Hippocampal formation (tissue), 2 donors: ENCODE measurements at regions not wholly inside any gene's neighbourhood (a gene's known extent, or its start where the extent isn't known, plus 50 kb on each side); places are given as distances from the start of the nearest gene placed in this dataset.
"Not testable (repeated sequence)": the region's sequence is repeated elsewhere in the genome, so short reads cannot be mapped to it uniquely, and the experiment has no call there.

Experiments
- DNase-seq, 2 donors: peaks; one replicate each; lab custom pipeline; 2025; lab: John Stamatoyannopoulos, UW

DNA sequence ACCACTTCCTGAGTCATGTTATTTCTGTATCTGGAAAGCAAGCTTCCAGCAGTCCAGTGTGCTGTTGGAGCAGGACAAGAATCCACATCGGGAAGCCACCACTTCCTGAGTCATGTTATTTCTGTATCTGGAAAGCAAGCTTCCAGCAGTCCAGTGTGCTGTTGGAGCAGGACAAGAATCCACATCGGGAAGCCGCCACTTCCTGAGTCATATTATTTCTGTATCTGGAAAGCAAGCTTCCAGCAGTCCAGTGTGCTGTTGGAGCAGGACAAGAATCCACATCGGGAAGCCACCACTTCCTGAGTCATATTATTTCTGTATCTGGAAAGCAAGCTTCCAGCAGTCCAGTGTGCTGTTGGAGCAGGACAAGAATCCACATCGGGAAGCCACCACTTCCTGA lies 170.2 kb upstream of the EXOC2 start:
- not testable (repeated sequence) for DNase-seq

DNA sequence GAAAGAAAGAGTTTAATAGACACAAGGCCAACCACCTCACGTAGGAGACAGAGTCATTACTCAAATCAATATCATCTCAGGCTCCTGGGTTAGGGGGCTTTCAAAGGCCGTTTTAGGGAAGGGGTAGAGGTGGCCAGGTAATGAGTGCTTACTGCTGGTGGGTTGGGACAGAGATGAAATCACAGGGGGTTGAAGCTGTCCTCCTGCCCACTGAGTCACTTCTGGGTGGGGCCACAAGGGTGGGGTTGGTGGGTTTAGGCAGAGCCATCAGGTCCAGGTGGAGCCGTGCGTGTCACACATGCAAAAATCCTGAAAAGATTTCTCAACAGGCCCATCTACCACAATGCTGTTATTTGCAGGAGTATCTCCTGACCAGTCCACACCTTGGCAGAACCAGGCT lies 167.0 kb upstream of the EXOC2 start:
- DNase-seq = no peak

DNA sequence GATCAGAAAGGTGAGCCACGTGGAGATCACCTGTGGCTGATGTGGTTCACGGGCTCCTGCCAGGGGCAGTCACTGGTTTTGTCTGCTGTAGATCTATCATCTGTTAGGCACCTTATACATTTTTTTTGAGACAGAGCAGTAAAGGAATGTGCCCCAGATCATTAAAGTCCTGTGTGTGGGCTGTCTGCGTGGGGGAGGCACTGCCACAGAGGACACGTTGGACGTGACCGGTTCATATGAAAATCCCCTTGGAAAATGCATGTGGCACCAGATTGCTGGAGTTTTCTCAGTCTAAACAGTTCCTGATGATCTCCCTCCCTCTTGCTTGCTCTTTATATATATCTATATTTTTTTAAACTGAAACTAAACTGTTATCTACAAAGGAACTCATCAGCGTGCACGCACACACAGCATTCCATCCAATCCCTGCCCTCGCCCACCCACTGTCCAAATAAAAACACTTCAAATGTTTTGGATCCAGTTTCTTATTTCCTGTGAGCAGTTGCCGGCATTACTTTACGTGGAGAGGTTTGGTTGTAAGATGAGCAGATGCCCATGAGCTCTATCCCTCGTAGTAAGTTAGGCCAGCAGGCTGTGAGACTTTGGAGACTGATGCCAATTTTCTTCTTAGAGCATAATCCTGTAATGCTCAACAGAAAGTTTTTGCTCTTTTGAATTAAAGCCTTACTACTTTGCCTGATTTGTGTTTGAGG lies 161.6 kb upstream of the EXOC2 start:
- no peak for DNase-seq

DNA sequence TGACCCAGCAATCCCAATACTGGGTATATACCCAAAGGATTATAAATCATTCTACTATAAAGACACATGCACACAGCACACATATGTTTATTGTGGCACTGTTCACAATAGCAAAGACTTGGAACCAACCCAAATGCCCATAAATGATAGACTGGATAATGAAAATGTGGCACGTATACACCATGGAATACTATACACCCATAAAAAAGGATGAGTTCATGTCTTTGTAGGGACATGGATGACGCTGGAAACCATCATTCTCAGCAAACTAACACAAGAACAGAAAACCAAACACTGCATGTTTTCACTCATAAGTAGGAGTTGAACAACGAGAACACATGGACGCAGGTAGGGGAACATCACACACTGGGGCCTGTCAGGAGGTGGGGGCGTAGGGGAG lies 159.3 kb upstream of the EXOC2 start:
- not testable (repeated sequence) for DNase-seq

DNA sequence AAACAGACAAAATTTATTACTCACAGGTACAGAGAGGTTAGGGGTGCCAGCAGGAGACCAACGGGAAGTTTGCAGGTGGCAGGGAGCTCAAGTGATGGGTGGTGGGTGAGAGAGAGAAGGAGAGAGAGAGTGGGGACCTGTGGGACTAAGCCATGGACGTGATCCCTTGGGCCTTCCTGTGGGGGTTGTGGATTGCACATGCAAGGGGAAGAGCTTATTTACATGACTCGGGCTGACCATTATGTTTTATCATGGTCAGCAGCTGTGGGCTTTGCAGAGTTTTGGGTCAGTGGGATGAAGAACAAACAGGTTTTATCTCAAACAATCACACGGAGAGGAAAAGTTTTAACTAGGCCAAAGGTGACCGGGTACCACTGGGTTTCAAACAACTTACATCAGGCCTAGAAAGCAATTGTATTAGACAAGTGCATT lies 156.2 kb upstream of the EXOC2 start:
- no peak for DNase-seq

DNA sequence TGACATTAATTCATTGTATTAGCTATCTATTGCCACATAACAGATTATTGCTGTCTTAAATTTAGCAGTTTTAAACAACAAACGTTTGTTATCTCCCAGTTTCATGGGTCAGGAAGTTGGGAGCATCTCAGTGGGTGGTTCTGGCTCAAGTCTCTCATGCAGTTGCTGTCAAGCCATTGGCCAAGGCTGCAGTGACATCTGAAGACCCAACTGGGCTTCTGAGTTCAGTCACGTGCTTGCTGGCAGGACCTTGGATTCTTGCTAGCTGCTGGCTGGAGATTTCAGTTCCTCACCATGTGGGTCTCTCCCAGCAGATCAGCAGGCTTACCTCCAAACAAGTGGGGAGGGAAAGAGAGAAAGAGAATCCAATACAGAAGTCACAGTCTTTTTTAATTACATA lies 152.6 kb upstream of the EXOC2 start:
- DNase-seq = no peak

DNA sequence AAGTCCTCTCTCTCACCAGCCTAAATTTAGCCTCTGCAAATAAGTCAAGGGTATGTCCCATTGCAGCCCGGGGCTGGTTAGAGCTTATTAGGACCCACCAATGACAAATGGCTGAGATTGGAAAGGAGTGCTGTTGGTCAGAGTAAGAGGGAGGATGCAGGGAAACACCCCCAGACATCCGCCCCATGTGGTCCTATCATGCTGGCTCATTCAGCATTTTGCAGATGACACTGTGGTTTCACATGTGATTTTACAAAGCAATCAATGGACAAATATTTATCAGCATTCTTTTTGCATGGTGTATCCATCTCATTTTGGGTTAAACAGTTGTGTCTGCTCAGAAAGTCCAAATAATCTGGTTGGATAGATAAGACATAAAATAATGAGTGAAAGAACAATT lies 152.2 kb upstream of the EXOC2 start:
- DNase-seq = no peak

DNA sequence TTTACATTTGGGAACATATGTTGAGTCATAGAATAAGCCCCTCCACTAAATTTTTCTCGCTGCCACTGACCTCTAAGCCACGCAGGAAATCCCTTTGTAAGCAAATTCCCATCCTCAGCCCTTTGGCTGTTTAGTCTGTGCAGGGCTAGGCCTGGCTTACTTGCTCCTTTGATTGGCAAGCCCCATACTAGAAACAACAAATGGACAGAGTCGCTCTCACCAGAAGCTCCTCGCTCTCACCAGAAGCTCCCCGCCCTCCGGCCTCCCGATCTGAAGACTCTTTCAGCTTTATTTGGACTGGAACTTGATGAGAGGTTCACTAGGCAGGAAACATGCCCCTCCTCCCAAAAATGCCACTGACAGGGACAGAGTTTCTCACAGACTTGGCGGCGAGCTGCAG lies 149.2 kb upstream of the EXOC2 start:
- DNase-seq = no peak

DNA sequence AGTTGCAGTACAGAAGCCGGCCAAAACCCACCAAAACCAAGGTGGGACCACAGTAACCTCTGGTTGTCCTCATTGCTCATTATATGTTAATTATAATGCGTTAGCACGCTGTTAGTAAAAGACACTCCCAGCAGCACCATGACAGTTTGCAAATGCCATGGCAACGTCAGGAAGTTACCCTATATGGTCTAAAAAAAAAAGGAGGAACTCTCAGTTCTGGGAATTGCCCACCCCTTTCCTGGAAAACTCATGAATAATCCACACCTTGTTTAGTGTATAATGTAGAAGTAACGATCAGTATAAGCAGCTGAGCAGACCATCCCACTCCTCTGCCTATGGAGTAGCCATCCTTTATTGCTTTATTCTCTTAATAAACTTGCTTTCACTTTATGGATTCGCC lies 148.6 kb upstream of the EXOC2 start:
- no peak for DNase-seq

DNA sequence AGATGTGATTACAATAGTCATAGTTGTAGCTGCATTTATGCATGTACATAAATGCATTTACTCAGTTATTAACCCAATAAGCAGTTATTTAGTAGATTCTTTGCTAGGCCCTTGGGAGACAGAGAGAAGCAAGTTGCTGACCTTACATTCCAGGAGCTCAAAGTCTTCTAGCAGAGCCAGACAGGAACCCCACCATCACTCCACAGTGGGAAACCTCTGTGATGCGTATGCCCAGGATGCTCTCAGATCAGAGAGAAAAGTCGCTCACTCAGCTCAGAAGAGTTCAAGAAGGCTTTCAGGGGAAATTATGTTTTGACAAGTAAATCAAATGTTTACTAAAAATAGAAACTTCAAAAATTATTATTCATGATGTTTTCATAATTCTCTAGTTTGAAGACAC lies 146.3 kb upstream of the EXOC2 start:
- no peak for DNase-seq

DNA sequence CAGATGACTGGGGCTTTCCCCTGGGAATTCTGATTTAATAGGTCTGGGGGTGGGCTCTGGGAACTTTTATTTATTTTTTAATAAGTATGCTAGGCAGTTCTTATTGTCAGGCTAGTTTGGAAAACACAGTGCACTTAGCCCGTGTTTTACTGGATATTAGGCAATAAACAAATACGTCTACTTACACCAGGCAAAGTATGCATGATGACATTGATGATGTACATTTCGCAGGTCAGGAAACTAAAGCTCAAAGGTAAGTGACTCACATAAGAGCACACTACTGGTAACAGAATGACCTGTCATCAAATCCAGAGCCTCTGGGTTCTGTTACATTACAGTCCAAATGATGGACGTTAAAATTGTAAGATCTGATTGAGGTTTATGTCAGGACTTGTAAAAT lies 144.4 kb upstream of the EXOC2 start:
- DNase-seq = no peak

DNA sequence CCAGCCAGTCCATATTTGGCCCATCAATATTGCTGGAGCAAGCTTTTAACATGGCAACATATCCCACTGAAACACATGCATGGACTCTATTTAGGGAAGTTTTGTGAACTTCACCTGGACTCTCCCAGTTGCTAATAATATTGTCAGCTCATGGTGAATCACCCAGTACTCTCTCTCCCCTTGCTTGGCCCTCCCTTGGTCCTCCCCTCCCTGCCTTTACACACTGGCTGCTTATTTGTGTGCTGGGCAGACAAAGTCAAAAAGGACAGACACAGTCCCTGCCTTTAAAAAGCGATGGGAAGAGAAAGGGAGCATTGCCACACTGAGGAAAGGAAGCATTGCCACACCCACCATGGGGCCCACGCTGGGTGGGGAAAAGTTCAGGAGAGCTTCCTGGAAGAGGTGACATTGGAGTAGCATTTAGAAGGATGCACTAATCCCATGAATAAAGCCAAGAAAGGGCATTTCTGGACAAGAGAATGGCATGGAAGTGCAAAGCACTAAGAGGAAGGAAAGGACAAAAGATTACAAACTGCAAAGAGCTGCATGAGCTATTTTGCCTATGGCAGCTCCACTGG lies 143.4 kb upstream of the EXOC2 start:
- no peak for DNase-seq

DNA sequence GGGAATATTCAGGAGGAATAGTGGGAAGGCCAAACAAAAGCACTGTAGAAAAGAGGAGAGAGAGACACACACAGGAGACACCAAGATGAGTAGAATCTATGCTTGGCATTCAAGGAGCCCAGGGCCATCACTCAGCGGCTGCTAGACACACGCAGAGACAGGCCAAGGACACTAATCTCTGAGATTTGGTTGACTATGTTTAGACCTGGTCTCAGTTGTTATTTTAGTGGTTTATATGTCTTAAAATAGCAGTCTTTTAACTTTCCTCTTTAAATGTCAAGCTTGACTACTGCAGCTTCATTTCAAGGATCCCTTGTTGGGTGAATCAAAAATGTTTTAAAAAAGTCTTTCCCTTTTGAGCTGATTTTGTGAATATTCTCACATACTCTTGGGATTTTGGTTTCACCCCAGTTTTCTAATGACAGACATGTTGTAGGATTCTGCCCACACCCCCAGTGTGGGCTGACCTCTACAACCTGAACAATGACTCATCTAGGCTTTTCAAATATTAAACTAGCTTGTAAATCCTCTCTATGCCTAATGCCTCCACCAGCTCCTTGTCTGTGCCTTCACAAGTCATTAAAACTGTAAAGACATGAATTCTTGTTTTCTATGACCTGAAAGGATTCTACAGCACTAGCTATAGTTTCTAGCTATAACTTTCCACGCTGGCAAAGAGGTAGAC lies 142.7 kb upstream of the EXOC2 start:
- no peak for DNase-seq

DNA sequence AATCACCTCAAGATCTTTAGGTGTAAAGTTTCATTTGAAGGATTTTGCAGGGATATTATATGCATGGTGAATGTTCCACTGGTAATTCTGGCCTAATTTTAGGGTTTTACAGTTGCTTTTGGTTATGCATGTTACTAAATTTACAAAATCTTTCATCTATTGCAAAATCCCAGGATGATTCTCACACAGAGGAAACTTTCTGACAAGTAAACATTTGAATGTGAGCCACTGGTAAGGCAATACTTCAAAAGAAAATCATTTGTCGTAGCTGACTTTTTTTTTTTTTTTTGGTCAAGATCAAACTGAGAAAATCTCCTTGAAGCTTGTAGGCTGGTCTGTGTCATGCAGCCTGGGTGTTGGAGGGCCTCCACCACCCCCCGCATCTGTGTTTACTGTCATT lies 141.9 kb upstream of the EXOC2 start:
- no peak for DNase-seq

DNA sequence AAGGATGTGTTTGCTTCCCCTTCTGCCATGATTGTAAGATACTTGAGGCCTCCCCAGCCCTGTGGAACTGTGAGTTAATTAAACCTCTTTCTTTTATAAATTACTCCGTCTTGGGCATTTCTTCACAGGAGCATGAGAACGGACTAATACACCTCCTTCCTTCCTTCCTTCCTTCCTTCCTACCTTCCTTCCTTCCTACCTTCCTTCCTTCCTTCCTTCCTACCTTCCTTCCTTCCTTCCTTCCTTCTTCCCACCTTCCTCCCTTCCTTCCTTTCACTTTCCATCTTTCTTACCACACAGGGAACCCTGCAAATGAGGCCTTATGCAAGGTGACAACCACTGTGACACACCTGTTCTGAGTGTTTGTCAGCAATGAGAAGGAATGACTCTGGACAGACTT lies 141.3 kb upstream of the EXOC2 start:
- no peak for DNase-seq

DNA sequence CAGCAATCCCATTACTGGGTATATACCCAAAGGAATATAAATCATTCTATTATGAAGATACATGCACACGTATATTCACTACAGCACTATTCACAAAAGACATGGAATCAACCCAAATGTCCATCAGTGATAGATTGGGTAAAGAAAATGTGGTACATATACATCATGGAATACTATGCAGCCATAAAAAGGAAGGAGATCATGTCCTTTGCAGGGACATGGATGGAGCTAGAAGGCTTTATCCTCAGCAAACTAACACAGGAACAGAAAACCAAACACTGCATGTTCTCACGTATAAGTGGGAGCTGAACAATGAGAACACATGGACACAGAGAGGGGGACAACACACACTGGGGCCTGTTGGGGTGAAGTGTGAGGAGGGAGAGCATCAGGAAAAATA lies 139.9 kb upstream of the EXOC2 start:
- DNase-seq = not testable (repeated sequence)

DNA sequence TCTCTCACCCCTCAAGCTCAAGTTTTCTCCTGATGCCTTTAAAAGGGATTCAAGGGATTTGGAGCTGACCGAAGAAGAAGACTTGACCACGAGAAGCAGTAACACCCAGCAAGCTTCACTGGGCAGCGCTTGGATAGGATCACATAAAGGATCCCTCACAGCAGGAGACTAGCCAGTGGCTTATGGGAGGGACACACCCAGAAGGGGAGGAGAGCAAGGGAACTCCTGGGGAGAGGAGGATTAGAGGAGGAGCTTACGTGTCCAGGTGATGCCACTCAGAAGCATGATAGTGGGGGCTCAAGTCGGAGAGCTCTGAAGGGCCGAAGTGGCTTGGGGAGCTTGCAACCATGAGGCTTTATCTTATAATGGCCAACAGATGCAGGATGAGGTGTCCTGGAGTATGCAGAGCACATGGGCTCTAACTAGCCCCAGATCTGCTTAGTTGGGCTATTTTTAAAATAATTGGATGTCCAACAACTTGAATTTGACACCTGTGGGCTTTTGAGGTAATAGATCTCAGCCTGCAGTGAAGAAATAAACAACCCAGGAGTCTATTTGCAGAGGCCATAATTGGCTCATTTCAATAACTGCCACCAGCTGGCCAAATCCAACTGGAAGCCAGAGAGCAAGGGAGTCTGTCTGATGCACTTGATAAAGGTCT lies 137.9 kb upstream of the EXOC2 start:
- no peak for DNase-seq

DNA sequence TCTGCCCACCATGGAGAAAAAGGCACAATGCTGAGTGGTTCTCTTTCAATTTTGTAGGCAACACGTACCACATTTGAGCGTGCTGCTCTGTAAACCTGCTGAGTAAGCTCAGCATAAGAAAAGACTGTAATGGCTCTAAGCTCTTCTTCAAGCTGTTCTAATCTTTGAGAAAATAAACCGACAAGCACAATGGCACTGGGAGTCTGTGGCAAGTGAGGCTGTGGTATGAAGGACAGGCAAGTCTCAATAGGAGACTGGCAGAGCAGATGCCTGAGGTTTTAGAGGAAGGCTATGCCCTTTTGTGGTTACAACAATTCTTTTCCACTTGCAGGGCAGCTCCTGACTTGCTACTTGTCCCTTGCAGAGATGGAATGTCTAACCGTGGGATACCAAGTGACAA lies 136.7 kb upstream of the EXOC2 start:
- DNase-seq = no peak

DNA sequence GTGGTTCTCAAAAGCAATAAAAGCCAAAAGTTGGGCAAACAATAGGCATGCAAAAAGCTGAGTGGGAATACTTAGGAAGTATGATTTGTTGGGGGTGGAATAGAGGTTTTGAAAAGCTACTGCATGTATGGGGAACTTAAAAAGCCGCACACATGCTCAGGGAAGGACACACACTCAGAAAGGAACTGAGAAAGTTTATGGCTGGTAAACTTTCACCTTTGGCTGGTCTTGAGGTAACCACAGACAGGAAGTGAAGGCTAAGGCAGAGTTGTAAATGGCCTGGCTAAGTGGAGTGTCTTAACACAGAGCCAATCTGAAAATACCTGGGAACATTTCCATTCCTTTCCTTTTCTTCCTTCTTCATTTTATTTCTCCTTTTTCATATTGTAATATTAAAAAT lies 134.5 kb upstream of the EXOC2 start:
- DNase-seq = no peak

DNA sequence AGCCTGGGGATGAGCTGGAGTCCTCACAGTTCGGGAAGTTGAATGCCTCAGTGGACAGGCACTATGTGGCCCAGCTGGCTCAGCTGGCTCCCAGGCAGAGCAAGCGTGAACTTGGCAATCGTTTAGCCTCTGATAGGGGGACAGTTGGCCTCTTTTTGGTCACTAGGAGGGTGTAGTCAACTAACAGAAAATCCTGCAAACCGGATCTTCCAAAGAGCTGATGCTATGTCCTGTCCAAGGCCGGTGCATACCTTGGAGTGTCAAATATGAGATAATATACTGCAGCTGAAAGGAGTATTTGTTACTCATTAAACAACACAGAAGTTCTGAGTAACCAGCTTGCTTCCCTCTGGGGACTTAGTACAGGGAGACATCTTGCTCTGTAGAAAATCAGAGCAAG lies 126.2 kb upstream of the EXOC2 start:
- DNase-seq = no peak

DNA sequence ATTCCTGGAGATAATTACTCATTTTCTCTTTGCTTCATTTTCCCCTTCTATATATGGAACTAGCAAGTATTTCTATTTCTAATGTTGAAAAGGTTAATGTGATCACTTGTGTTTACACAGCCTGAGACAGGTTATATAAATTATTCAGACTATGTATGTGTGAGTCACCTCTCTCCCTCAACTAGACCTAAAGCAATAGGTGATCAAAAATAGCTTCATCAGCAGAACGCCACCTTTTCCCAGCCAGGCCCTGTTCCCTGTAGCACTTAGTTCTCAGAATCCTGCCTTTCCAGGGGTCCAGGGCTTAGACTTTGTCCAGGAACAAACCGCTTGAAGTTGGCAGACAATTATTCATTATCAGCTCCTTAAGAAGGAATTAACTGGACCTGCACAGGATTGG lies 125.3 kb upstream of the EXOC2 start:
- no peak for DNase-seq

DNA sequence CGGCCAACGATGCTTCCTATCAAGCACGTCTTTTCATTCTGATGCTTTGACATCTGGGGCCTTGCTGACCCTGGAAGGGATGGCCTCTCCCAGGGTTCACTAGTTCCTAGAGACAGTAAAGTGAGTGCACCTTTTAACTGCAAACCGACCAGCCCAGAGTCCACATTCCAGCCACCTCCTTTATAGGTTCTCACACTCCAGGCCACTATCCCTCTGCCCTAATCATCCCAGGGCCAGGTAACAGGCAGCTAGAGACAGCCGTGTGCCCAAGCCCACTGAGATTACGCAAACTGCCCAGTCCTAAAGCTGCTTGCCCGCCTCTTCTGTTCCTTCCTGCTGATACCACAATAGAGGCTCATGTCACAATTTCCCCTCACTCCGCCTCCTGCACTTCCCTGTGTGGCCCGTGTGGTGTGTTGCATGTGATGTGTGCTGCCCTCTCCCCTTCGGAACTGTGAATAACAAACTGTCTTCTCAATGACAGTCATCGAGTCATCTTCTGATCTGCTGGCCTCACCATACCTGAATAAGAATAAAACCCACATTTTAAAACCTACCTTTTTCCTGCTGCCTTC lies 123.7 kb upstream of the EXOC2 start:
- DNase-seq = no peak

DNA sequence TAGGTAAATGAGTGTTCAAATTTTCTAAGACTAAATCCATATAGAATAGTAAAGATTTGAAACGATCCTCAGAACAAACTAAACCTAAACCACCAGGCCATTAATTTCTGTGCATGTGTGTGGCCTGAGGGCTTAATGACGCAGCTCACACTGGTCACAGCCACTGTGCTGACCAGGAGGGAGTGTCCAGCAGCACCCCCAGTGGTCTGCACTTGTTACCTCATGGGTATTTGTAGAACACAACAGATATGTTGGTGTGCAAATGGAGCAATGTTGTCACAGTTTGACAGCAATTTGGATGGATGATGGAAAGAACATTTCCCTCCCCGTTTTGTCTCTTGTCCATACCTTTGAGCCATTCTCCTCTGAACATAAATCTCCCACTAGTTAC lies 122.4 kb upstream of the EXOC2 start:
- no peak for DNase-seq
